ENCODE measurements at regions not wholly inside any gene's neighbourhood (a gene's known extent, or its start where the extent isn't known, plus 50 kb on each side); places are given as distances from the start of the nearest gene placed in this dataset.

DNA sequence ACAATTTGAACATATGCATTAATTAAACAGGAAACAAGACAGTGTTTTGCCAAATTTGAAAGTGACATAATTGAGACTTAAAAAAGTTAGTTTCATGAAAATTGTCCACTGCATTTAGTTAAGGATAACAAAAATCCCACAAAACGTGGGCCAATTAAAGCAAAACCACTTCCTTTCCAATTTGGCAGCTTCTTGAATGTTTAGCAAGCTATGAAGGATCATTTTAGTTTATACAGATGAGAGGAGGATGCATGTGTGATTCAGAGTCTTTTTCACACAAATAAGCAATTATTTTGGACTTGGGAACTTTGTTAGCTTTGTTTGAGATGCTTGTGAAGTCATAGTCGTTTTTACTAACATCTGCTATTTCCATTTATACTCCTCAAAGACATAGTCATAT is 109.6 kb downstream of the ATXN7L3B start:
- TF ChIP-seq, protein P1, sequence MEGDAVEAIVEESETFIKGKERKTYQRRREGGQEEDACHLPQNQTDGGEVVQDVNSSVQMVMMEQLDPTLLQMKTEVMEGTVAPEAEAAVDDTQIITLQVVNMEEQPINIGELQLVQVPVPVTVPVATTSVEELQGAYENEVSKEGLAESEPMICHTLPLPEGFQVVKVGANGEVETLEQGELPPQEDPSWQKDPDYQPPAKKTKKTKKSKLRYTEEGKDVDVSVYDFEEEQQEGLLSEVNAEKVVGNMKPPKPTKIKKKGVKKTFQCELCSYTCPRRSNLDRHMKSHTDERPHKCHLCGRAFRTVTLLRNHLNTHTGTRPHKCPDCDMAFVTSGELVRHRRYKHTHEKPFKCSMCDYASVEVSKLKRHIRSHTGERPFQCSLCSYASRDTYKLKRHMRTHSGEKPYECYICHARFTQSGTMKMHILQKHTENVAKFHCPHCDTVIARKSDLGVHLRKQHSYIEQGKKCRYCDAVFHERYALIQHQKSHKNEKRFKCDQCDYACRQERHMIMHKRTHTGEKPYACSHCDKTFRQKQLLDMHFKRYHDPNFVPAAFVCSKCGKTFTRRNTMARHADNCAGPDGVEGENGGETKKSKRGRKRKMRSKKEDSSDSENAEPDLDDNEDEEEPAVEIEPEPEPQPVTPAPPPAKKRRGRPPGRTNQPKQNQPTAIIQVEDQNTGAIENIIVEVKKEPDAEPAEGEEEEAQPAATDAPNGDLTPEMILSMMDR (IDR thresholded peaks at IDR 0.05), result no peak
- TF ChIP-seq EP300 (IDR thresholded peaks at IDR 0.05), result no peak
- TF ChIP-seq POLR2A (IDR thresholded peaks at IDR 0.05), result no peak
- DNase-seq (ENCODE audit: low spot score in 2 of 2), result no peak
- Histone ChIP-seq H3K27ac (peak overlapping the region in 1 of 4 donors; percentile 54), H3K4me1 (no peaks in the 10 kb centered on the region), H3K4me3 (no peak overlapping the region), H3K27me3 (no peaks in the 10 kb centered on the region), H3K36me3 (no peaks in the 10 kb centered on the region), H3K9me3 (no peaks in the 10 kb centered on the region)
- WGBS, 2 donors, result 2 to 4% methylated on average over 2 of the region's 2 CpGs

DNA sequence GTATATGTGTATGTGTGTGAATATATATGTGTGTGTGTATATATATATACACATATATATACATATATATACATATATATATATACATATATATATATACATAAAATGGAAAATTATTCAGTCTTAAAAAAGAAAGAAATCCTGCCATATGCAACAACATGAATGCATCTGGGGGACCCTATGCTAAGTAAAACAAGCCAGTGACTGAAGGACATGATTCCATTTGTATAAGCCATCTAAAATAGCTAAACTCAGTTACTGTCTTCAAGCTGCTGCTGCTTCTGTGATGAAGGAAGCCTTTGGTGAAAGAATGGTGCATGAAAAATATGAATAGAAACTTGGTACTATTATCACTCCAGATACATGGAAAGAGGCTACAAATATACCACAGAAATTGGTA is 118.6 kb downstream of the ATXN7L3B start:
- H3K4me1 ChIP-seq, result no peaks in the 10 kb centered on the region
- H3K27me3 ChIP-seq, result no peaks in the 10 kb centered on the region
- no peaks in the 10 kb centered on the region for H3K36me3 ChIP-seq
- DNase-seq (ENCODE audit: low spot score in 2 of 2), result no peak
- no peak overlapping the region for H3K4me3 ChIP-seq
- TF ChIP-seq, protein P1 (IDR thresholded peaks at IDR 0.05), result no peak
- TF ChIP-seq EP300 (IDR thresholded peaks at IDR 0.05) (no peak), POLR2A (IDR thresholded peaks at IDR 0.05) (no peak)
- H3K9me3 ChIP-seq, result no peaks in the 10 kb centered on the region
- H3K27ac ChIP-seq, result no peak overlapping the region

DNA sequence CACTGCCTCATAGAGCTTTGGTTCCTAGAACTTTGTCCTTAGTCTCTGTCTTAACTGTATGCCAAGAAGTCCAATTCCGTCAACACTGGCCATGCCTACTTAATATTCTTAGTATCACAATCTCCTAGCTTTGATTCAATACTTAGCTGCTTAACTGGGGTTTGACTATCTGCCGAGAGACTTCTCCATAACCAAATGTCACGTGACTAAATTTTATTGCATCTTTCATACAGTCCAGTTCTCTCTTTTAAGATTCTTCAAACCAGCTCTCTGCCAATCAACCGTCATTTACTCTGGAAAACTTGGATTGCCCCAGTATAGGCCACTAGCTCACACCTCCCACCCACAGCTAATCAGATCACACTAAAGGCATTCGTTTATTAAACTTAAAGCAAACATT is 122.8 kb downstream of the ATXN7L3B start:
- no peaks in the 10 kb centered on the region for H3K36me3 ChIP-seq
- no peak for TF ChIP-seq POLR2A (IDR thresholded peaks at IDR 0.05)
- TF ChIP-seq, protein P1 (IDR thresholded peaks at IDR 0.05), result no peak

DNA sequence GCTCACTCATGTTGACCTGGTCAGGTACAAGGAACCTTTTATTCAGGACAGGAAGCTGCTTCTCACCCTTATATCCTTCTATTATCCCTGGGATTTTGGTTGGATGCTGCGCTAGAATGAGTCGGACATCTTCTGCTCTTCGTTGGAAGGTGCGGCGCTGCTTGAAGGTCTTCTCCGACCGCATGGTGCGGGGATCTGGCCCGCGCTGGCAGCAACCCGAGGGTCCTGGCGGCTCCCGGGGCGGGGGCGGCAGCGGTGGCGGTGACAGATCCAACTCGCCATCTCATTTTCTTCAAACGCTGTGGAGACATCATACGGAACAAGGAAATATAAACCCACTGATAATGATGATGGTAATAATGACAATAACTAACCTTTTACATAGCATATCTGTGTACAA is 126.3 kb downstream of the ATXN7L3B start:
- H3K27ac ChIP-seq, result no peak overlapping the region
- H3K27me3 ChIP-seq, result no peaks in the 10 kb centered on the region
- H3K4me3 ChIP-seq, result no peak overlapping the region
- WGBS, 2 donors, result 94 to 95% methylated on average over 20 of the region's 20 CpGs
- no peak for DNase-seq (ENCODE audit: low spot score in 2 of 2)
- H3K36me3 ChIP-seq, result no peaks in the 10 kb centered on the region
- H3K9me3 ChIP-seq, result no peaks in the 10 kb centered on the region
- TF ChIP-seq, protein P1 (IDR thresholded peaks at IDR 0.05), result no peak
- TF ChIP-seq EP300 (IDR thresholded peaks at IDR 0.05), result no peak
- no peak for TF ChIP-seq POLR2A (IDR thresholded peaks at IDR 0.05)
- no peaks in the 10 kb centered on the region for H3K4me1 ChIP-seq

More for the DNA sequence above, 122.8 kb downstream of the ATXN7L3B start:
- WGBS, 2 donors, result 86 to 89% methylated on average over 5 of the region's 5 CpGs
- H3K4me1 ChIP-seq, result no peaks in the 10 kb centered on the region
- no peaks in the 10 kb centered on the region for H3K27me3 ChIP-seq
- no peak for DNase-seq (ENCODE audit: low spot score in 2 of 2)
- H3K27ac ChIP-seq, result no peak overlapping the region
- no peak overlapping the region for H3K4me3 ChIP-seq
- H3K9me3 ChIP-seq, result no peaks in the 10 kb centered on the region

DNA sequence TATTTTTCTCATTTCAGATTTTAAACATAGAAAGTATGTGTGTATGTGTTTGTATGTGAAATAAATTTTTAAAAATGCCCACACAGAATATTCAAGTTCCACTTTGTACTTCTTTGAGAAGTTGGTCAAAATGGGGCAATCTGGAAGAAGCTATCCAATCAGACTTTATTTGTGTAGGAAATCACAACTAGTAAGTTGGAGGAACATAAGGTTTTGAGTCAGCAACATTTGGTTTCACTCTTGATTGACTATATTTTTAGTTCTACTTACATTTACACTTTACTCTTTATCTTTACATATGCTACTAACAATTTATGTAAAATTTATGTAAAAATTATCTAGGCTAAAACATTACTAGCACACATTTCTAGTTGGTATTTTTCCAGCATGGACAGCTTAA is 128.1 kb downstream of the ATXN7L3B start:
- H3K36me3 ChIP-seq, result no peaks in the 10 kb centered on the region
- DNase-seq (ENCODE audit: low spot score in 2 of 2), result no peak
- no peaks in the 10 kb centered on the region for H3K4me1 ChIP-seq
- H3K27me3 ChIP-seq, result no peaks in the 10 kb centered on the region
- no peak for TF ChIP-seq POLR2A (IDR thresholded peaks at IDR 0.05)
- no peak for TF ChIP-seq EP300 (IDR thresholded peaks at IDR 0.05)
- TF ChIP-seq, protein P1 (IDR thresholded peaks at IDR 0.05), result no peak
- no peak overlapping the region for H3K4me3 ChIP-seq
- no peak overlapping the region for H3K27ac ChIP-seq
- no peaks in the 10 kb centered on the region for H3K9me3 ChIP-seq
